Left ventricle myocardium inferior (tissue), 1 donor: ENCODE measurements at regions not wholly inside any gene's neighbourhood (a gene's known extent, or its start where the extent isn't known, plus 50 kb on each side); places are given as distances from the start of the nearest gene placed in this dataset.

Source experiments
- DNase-seq: peaks from one replicate; pipeline ENCODE4 v3.0.0-alpha.2; 2020
- H3K27ac ChIP-seq: fragments of 200-600 bp; replicated peaks from 2 replicates; pipeline ENCODE4 v1.8.0; 2021
- H3K27me3 ChIP-seq: fragments of 200-600 bp; 2 replicates; pipeline ENCODE4 v1.8.0; 2021; ENCODE audit warnings: low read depth
- H3K36me3 ChIP-seq: fragments of 200-600 bp; 2 replicates; pipeline ENCODE4 v1.8.0; 2021
- H3K4me1 ChIP-seq: fragments of 200-600 bp; 2 replicates; pipeline ENCODE4 v1.8.0; 2021
- H3K4me3 ChIP-seq: fragments of 200-600 bp; 2 replicates; pipeline ENCODE4 v1.8.0; 2021; ENCODE audit warnings: mild to moderate bottlenecking, moderate library complexity
- H3K9me3 ChIP-seq: fragments of 200-600 bp; replicated peaks from 2 replicates; pipeline ENCODE4 v1.8.0; 2021
- CTCF ChIP-seq: fragments of 200-600 bp; IDR thresholded peaks from 2 replicates; pipeline ENCODE4 v1.8.0; 2021; ENCODE audit warnings: antibody characterized with exemption, mild to moderate bottlenecking, borderline replicate concordance
- intact Hi-C: fragments of 100-400 bp; cut with micrococcal nuclease; formaldehyde crosslinking; loops from one replicate; pipeline ENCODE4 v1.11.0; 2022
- donor health status: DM: no; HTN: yes; CAD: no; lungs with severe emphysema.

- Histone ChIP-seq H3K9me3 (no peaks in the 10 kb centered on the region), H3K36me3 (no peaks in the 10 kb centered on the region), H3K27ac (no peak overlapping the region), H3K27me3 (peaks cover 31% of the 10 kb centered on the region), H3K4me1 (no peaks in the 10 kb centered on the region), H3K4me3 (no peak overlapping the region)
- TF ChIP-seq CTCF, result no peak
- intact Hi-C loops, result no loop called here
- no peak for DNase-seq
Measured at GRCh38 chr17:73819440-73820395, 175.5 kb upstream of the SDK2 start.

GRCh38 chr17:73820686-73821448, 176.6 kb upstream of the SDK2 start:
- TF ChIP-seq CTCF, result peak; percentile 46
- Histone ChIP-seq H3K9me3 (no peaks in the 10 kb centered on the region), H3K4me3 (no peak overlapping the region), H3K4me1 (no peaks in the 10 kb centered on the region), H3K27ac (no peak overlapping the region), H3K27me3 (peaks cover 39% of the 10 kb centered on the region), H3K36me3 (no peaks in the 10 kb centered on the region)
- intact Hi-C loops, result no loop called here
- no peak for DNase-seq

- Histone ChIP-seq H3K4me1 (no peaks in the 10 kb centered on the region), H3K9me3 (no peaks in the 10 kb centered on the region), H3K27me3 (peaks cover 46% of the 10 kb centered on the region), H3K36me3 (no peaks in the 10 kb centered on the region), H3K27ac (no peak overlapping the region), H3K4me3 (no peak overlapping the region)
- intact Hi-C loops, result no loop called here
- no peak for TF ChIP-seq CTCF
- no peak for DNase-seq
Measured at GRCh38 chr17:73821665-73822064, 177.4 kb upstream of the SDK2 start.

DNA sequence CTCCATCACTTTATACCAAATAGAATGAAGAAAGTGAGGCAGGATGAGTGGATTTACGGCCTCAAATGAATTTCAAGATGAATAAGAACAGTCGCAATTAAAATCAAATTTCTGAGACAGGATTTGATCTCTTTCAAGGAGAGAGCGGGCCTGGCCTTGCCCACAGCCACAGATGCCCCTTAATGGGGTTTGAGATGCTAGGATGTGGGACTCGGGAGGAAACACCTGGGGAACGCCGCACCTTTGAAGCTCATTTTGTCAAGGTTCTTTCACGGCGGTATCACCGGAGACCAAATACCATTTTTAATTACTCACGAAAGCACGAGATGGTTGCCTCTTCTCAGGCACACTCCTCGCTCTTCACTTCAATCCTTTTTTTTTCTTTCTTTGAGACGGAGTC, 178.1 kb upstream of the SDK2 start:
- intact Hi-C loops, result no loop called here
- peaks cover 5% of the 10 kb centered on the region for H3K4me1 ChIP-seq
- peaks cover 47% of the 10 kb centered on the region for H3K27me3 ChIP-seq
- H3K9me3 ChIP-seq, result no peaks in the 10 kb centered on the region
- H3K27ac ChIP-seq, result no peak overlapping the region
- H3K4me3 ChIP-seq, result no peak overlapping the region
- no peak for DNase-seq
- no peak for TF ChIP-seq CTCF
- no peaks in the 10 kb centered on the region for H3K36me3 ChIP-seq

DNA sequence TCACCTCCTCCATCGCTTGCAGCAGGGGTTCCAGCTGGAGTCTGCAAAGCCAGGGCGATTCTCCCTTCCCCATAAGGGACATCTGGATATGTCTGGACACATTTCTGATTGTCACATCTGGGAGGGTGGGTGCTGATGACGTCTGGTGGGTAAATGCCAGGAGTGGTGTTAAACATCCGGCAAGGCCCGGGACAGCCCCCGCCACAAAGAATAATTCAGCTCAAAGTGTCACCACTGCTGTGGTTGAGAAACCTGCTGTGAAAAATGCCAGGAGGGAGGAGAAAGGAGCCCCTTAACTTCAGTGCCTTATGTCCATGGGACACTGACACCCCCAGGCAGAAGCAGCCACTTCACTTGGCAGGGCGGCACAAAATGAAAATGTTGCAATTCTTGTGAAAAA, 179.4 kb upstream of the SDK2 start:
- no peaks in the 10 kb centered on the region for H3K36me3 ChIP-seq
- no peaks in the 10 kb centered on the region for H3K9me3 ChIP-seq
- peaks cover 10% of the 10 kb centered on the region for H3K4me1 ChIP-seq
- no peak for TF ChIP-seq CTCF
- peaks cover 47% of the 10 kb centered on the region for H3K27me3 ChIP-seq
- intact Hi-C loops, result no loop called here
- H3K4me3 ChIP-seq, result no peak overlapping the region
- no peak for DNase-seq
- no peak overlapping the region for H3K27ac ChIP-seq
